ENCODE measurements at regions not wholly inside any gene's neighbourhood (a gene's known extent, or its start where the extent isn't known, plus 50 kb on each side); places are given as distances from the start of the nearest gene placed in this dataset.

DNA sequence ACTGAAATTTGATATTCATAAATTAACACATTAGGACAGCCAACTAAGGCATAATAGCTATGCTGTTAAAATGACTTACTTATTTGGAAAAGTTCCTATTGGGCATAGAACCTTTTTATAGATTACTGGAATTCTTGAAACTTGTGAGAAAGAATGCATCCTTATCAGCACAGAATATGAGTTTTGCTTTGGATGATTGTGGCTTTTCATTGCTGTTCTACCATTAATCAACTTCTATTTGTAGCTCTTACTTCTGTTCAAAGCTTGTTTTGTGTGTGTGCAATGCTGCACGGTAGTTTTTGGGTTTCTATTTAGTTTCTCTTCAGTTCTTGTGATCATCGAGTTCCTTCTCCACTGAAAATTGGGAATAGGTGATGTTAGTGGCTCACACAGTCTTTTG, 152.4 kb upstream of the PELI2 start:
- H3K27ac ChIP-seq: no peak overlapping the region
- no peak for DNase-seq
- intact Hi-C loops (cut with DNase I): no loop called here
- H3K9me3 ChIP-seq: no peaks in the 10 kb centered on the region
- no peak for ATAC-seq
- TF ChIP-seq, protein P1, sequence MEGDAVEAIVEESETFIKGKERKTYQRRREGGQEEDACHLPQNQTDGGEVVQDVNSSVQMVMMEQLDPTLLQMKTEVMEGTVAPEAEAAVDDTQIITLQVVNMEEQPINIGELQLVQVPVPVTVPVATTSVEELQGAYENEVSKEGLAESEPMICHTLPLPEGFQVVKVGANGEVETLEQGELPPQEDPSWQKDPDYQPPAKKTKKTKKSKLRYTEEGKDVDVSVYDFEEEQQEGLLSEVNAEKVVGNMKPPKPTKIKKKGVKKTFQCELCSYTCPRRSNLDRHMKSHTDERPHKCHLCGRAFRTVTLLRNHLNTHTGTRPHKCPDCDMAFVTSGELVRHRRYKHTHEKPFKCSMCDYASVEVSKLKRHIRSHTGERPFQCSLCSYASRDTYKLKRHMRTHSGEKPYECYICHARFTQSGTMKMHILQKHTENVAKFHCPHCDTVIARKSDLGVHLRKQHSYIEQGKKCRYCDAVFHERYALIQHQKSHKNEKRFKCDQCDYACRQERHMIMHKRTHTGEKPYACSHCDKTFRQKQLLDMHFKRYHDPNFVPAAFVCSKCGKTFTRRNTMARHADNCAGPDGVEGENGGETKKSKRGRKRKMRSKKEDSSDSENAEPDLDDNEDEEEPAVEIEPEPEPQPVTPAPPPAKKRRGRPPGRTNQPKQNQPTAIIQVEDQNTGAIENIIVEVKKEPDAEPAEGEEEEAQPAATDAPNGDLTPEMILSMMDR (IDR thresholded peaks at IDR 0.05): no peak
- TF ChIP-seq POLR2A (IDR thresholded peaks at IDR 0.05): no peak
- H3K4me1 ChIP-seq: no peaks in the 10 kb centered on the region
- no peaks in the 10 kb centered on the region for H3K36me3 ChIP-seq
- H3K4me3 ChIP-seq: no peak overlapping the region
- no peaks in the 10 kb centered on the region for H3K27me3 ChIP-seq
- 46% methylated on average over 2 of the region's 2 CpGs for WGBS (ENCODE audit: insufficient coverage, low coverage, low lambda C conversion rate, missing lambda C conversion rate)

DNA sequence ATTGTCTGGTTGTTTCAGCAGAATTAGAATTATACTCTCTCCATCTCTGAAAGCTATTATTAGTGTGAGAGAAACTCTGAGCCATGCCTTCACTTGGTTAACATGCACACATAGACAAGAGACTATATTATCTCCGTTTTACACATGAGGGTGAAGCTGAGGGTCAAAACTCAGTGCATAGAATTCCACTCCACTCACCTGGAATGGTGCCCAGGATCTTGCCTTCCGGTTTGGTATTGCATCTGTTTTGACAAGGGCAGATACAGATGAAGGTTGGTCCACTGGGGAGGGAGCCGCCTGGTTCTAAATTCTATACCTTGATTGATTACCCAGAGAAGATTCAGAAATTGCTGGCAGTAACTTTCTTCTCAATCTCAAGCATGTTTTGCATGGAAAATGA, 149.5 kb upstream of the PELI2 start:
- ATAC-seq (no peak), DNase-seq (no peak)
- WGBS (ENCODE audit: insufficient coverage, low coverage, low lambda C conversion rate, missing lambda C conversion rate): 37% methylated on average over 2 of the region's 3 CpGs
- no peaks in the 10 kb centered on the region for H3K9me3 ChIP-seq
- H3K27me3 ChIP-seq: no peaks in the 10 kb centered on the region
- no peaks in the 10 kb centered on the region for H3K4me1 ChIP-seq
- no peak overlapping the region for H3K27ac ChIP-seq
- intact Hi-C loops (cut with DNase I): no loop called here
- TF ChIP-seq, protein P1 (IDR thresholded peaks at IDR 0.05): no peak
- TF ChIP-seq POLR2A (IDR thresholded peaks at IDR 0.05): no peak
- H3K4me3 ChIP-seq: no peak overlapping the region
- H3K36me3 ChIP-seq: no peaks in the 10 kb centered on the region

DNA sequence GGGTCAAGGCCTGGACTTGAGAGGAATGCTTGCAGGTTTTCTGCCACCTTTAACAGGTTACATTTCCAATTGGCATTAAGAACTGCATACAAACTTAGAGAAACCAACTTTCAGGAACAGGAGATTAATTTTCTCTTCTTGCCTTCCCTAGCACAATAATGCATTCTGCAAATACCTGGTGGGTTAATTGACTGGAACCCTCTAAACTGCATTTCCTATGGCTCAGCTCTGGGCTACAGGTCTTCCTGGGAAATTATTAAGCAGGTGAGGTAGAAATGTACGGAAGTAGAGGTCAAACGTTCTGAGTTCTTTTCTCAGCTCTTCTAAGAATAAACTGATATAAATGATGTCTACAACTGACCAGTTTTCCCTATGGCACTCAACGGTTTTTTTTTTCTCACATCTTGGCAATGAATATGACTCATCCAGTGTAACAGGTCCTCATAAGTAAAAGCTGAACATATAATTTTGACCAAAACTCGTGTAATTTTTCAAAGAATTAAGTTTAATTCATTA, 144.9 kb upstream of the PELI2 start:
- Histone ChIP-seq H3K27ac (no peak overlapping the region), H3K36me3 (no peaks in the 10 kb centered on the region), H3K9me3 (no peaks in the 10 kb centered on the region), H3K4me3 (no peak overlapping the region), H3K27me3 (no peaks in the 10 kb centered on the region), H3K4me1 (no peaks in the 10 kb centered on the region)
- TF ChIP-seq, protein P1 (IDR thresholded peaks at IDR 0.05): no peak
- no peak for TF ChIP-seq POLR2A (IDR thresholded peaks at IDR 0.05)
- intact Hi-C loops (cut with DNase I): no loop called here
- DNase-seq: no peak
- 66% methylated on average over 4 of the region's 4 CpGs for WGBS (ENCODE audit: insufficient coverage, low coverage, low lambda C conversion rate, missing lambda C conversion rate)
- ATAC-seq: no peak

DNA sequence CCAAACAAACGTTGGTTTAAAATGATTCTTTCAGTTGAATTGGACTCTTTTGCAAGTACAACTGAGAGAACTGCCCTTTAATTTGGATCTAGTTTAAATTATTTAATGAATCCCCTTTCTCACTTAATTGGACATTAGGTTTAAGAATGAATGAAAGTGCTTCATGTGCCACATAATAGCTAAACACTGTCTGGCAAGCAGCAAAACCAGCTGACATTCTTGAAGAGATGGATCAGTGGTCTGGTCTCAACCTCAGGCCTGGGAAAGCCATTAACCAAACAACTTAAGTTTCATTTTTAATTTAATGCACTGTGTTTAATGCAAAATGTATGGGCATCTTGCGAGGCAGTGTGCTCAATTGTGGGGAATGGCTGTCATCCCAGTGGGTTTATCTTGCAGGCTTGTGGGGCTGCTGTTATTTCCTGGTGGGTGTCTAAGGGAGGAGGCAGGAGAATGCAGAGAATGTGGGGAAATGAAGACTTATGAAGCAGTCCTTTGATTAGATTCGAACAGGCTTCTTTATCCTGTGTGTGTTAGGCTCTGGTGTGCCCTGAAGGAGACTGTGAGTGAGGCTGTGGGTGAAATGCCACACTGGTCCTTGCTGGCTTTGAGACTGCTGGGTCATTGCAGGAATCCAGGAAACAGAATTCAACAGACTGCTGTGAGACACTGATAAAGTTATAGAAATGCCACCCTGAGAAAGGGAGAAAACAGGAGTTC, 144.1 kb upstream of the PELI2 start:
- intact Hi-C loops (cut with DNase I): no loop called here
- TF ChIP-seq POLR2A (IDR thresholded peaks at IDR 0.05): no peak
- TF ChIP-seq, protein P1 (IDR thresholded peaks at IDR 0.05): no peak
- Histone ChIP-seq H3K4me1 (no peaks in the 10 kb centered on the region), H3K9me3 (no peaks in the 10 kb centered on the region), H3K36me3 (no peaks in the 10 kb centered on the region), H3K27me3 (no peaks in the 10 kb centered on the region), H3K4me3 (no peak overlapping the region), H3K27ac (no peak overlapping the region)
- ATAC-seq: no peak
- WGBS (ENCODE audit: insufficient coverage, low coverage, low lambda C conversion rate, missing lambda C conversion rate): 53% methylated on average over 3 of the region's 3 CpGs
- DNase-seq: no peak
